K562 (cell line): ENCODE measurements at regions not wholly inside any gene's neighbourhood (a gene's known extent, or its start where the extent isn't known, plus 50 kb on each side); places are given as distances from the start of the nearest gene placed in this dataset.

Experiments used
- ASH1L ChIP-seq: fragments of 450-650 bp; IDR thresholded peaks from 2 replicates; pipeline ENCODE4 v1.6.1; 2018; ENCODE audit warnings: borderline replicate concordance, mild to moderate bottlenecking, low read depth; ENCODE audit not compliant: partially characterized antibody
- BCL6 ChIP-seq: fragments of 250-450 bp; sonication (Bioruptor Pico); IDR thresholded peaks from 2 replicates; pipeline ENCODE4 v1.4.0; 2020
- CC2D1A ChIP-seq: fragments of 450-650 bp; IDR thresholded peaks from 2 replicates; pipeline ENCODE4 v1.6.1; 2017; ENCODE audit warnings: mild to moderate bottlenecking
- FOXM1 ChIP-seq, 2 experiments: fragments of 450-650 bp in 1 of 2; sonication (generic) in 1 of 2; formaldehyde crosslinking in 1 of 2; IDR thresholded peaks; 2 replicates each; pipeline versions ENCODE4 v1.6.1 to v1.9.0; 2017 to 2022; ENCODE audit warnings: low read depth in 2 of 2, mild to moderate bottlenecking in 2 of 2, missing genetic modification reagents in 1 of 2, moderate library complexity in 1 of 2
- HDGF ChIP-seq: fragments of 450-650 bp; IDR thresholded peaks from 2 replicates; pipeline ENCODE4 v1.6.1; 2016
- HSF4 ChIP-seq: fragments of 250-450 bp; sonication (Bioruptor Pico); IDR thresholded peaks from 2 replicates; pipeline ENCODE4 v2.1.2; 2022; ENCODE audit warnings: mild to moderate bottlenecking, moderate library complexity, borderline replicate concordance
- KAT2B ChIP-seq: IDR thresholded peaks from one replicate; pipeline ENCODE4 v1.6.1; 2012; ENCODE audit warnings: low read depth, mild to moderate bottlenecking, control low read depth, inconsistent platforms, low read length, moderate library complexity
- LCOR ChIP-seq: sonication (generic); formaldehyde crosslinking; IDR thresholded peaks from 2 replicates; pipeline ENCODE4 v1.8.0; 2022; ENCODE audit warnings: mild to moderate bottlenecking, missing genetic modification reagents
- MAZ ChIP-seq, 2 experiments: fragments of 450-650 bp in 1 of 2; sonication (generic) in 1 of 2; formaldehyde crosslinking; IDR thresholded peaks in 1 of 2; conservative IDR thresholded peaks in 1 of 2; 2 replicates each; pipeline versions ENCODE4 v1.4.0 to v1.5.0; 2020; ENCODE audit warnings: mild to moderate bottlenecking in 1 of 2, missing genetic modification reagents in 1 of 2
- POLR2B ChIP-seq: fragments of 450-650 bp; IDR thresholded peaks from 2 replicates; pipeline ENCODE4 v1.6.1; 2018; ENCODE audit warnings: low read depth; ENCODE audit not compliant: partially characterized antibody
- ZNF121 ChIP-seq: sonication (generic); formaldehyde crosslinking; conservative IDR thresholded peaks from 2 replicates; pipeline ENCODE4 v1.8.0; 2022; ENCODE audit warnings: missing genetic modification reagents
- ZNF134 ChIP-seq: fragments of 250-450 bp; sonication (Bioruptor Pico); conservative IDR thresholded peaks from 2 replicates; pipeline ENCODE4 v1.4.0; 2020
- ZNF165 ChIP-seq: fragments of 250-450 bp; sonication (Bioruptor Pico); IDR thresholded peaks from 2 replicates; pipeline ENCODE4 v1.4.0; 2020; ENCODE audit warnings: borderline replicate concordance
- ZNF232 ChIP-seq: sonication (generic); formaldehyde crosslinking; IDR thresholded peaks from 2 replicates; pipeline ENCODE4 v1.8.0; 2022; ENCODE audit warnings: mild to moderate bottlenecking, missing genetic modification reagents
- ZNF274 ChIP-seq: IDR thresholded peaks from 2 replicates; pipeline ENCODE4 v1.6.1; 2011; ENCODE audit warnings: low read depth, mild to moderate bottlenecking, low read length, moderate library complexity, borderline replicate concordance
- ZNF316 ChIP-seq: fragments of 450-650 bp; IDR thresholded peaks from 2 replicates; pipeline ENCODE4 v1.6.1; 2016
- ZNF445 ChIP-seq: fragments of 250-450 bp; sonication (Bioruptor Pico); IDR thresholded peaks from 2 replicates; pipeline ENCODE4 v1.4.0; 2020; ENCODE audit warnings: low read depth, mild to moderate bottlenecking, moderate library complexity
- ZNF561 ChIP-seq: fragments of 450-650 bp; formaldehyde crosslinking; conservative IDR thresholded peaks from 2 replicates; pipeline ENCODE4 v1.4.0; 2020; ENCODE audit warnings: mild to moderate bottlenecking, moderate library complexity
- ZSCAN32 ChIP-seq: fragments of 450-650 bp; formaldehyde crosslinking; IDR thresholded peaks from 2 replicates; pipeline ENCODE4 v1.4.0; 2020; ENCODE audit warnings: mild to moderate bottlenecking, moderate library complexity
- TF ChIP-seq, protein P1 (sequence below): fragments of 250-450 bp; sonication (Bioruptor Pico); IDR thresholded peaks from 2 replicates; pipeline ENCODE4 v1.8.0; 2022; ENCODE audit warnings: moderate library complexity, mild to moderate bottlenecking, inconsistent platforms
- TF ChIP-seq, protein P2 (sequence below): fragments of 250-450 bp; sonication (Bioruptor Pico); IDR thresholded peaks from 2 replicates; pipeline ENCODE4 v1.4.0; 2020
- TF ChIP-seq, protein P3 (sequence below): sonication (generic); formaldehyde crosslinking; IDR thresholded peaks from 2 replicates; pipeline ENCODE4 v1.8.0; 2022; ENCODE audit warnings: mild to moderate bottlenecking, missing genetic modification reagents
- TF ChIP-seq, protein P4 (sequence below), 3 experiments: fragments of 200-800 bp in 1 of 3; sonication (Bioruptor generic) in 1 of 3; sonication (generic) in 1 of 3; formaldehyde crosslinking in 1 of 3; IDR thresholded peaks; 2 replicates each; pipeline versions ENCODE4 v1.6.1 to v1.8.0; 2016 to 2022; ENCODE audit warnings: mild to moderate bottlenecking in 2 of 3, missing compliant biosample characterization in 2 of 3, missing genetic modification characterization in 2 of 3, missing genetic modification reagents in 1 of 3
- TF ChIP-seq, protein P5 (sequence below): sonication (generic); formaldehyde crosslinking; IDR thresholded peaks from 2 replicates; pipeline ENCODE4 v1.8.0; 2022; ENCODE audit warnings: mild to moderate bottlenecking, missing genetic modification reagents, borderline replicate concordance

DNA sequence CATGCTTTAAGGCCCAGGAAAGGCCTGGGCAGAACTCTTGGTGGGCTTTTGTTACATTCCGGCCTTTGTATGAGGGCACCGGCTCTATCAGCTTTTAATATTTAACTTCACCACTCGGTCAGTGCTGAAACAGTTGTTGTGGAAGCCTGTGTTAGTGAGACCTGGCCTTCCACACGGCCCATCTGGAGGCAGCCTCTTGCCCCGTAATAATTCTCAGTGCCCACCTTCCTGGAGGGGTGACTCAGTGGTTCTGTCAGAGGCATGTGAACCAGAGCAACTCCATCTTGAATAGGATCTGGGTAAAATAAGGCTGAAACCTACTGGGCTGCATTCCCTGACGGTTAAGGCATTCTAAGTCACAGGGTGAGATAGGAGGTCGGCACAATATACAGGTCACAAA is 162.0 kb upstream of the STS start (continued):
- TF ChIP-seq ZNF165 (CRISPR knock-in tag), result peak; percentile 91
- TF ChIP-seq ZNF274, result no peak
- TF ChIP-seq, protein P1, sequence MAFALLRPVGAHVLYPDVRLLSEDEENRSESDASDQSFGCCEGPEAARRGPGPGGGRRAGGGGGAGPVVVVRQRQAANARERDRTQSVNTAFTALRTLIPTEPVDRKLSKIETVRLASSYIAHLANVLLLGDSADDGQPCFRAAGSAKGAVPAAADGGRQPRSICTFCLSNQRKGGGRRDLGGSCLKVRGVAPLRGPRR (CRISPR knock-in tag), result no peak
- no peak for TF ChIP-seq ZNF232 (CRISPR knock-in tag)
- no peak for TF ChIP-seq LCOR (CRISPR knock-in tag)
- TF ChIP-seq ZNF134 (CRISPR knock-in tag), result 0 out of 2 replicates have a peak, but pooled peaks have one; percentile 39
- no peak for TF ChIP-seq HDGF
- no peak for TF ChIP-seq ZSCAN32 (CRISPR knock-in tag)
- no peak for TF ChIP-seq ZNF121 (CRISPR knock-in tag)
- 0 out of 2 replicates have a peak, but pooled peaks have one; percentile 75 for TF ChIP-seq BCL6
- TF ChIP-seq, protein P2, sequence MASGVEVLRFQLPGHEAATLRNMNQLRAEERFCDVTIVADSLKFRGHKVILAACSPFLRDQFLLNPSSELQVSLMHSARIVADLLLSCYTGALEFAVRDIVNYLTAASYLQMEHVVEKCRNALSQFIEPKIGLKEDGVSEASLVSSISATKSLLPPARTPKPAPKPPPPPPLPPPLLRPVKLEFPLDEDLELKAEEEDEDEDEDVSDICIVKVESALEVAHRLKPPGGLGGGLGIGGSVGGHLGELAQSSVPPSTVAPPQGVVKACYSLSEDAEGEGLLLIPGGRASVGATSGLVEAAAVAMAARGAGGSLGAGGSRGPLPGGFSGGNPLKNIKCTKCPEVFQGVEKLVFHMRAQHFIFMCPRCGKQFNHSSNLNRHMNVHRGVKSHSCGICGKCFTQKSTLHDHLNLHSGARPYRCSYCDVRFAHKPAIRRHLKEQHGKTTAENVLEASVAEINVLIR, result peak; percentile 56; the same call in 1 of the 2 replicates
- no peak for TF ChIP-seq KAT2B
- TF ChIP-seq, protein P3, sequence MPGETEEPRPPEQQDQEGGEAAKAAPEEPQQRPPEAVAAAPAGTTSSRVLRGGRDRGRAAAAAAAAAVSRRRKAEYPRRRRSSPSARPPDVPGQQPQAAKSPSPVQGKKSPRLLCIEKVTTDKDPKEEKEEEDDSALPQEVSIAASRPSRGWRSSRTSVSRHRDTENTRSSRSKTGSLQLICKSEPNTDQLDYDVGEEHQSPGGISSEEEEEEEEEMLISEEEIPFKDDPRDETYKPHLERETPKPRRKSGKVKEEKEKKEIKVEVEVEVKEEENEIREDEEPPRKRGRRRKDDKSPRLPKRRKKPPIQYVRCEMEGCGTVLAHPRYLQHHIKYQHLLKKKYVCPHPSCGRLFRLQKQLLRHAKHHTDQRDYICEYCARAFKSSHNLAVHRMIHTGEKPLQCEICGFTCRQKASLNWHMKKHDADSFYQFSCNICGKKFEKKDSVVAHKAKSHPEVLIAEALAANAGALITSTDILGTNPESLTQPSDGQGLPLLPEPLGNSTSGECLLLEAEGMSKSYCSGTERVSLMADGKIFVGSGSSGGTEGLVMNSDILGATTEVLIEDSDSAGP, result no peak
- TF ChIP-seq FOXM1 (IDR thresholded peaks at IDR 0.05; ENCODE audit: low read depth), result no peak
- no peak for TF ChIP-seq FOXM1 (CRISPR knock-in tag; IDR thresholded peaks at IDR 0.05; ENCODE audit: low read depth)
- TF ChIP-seq, protein P4, sequence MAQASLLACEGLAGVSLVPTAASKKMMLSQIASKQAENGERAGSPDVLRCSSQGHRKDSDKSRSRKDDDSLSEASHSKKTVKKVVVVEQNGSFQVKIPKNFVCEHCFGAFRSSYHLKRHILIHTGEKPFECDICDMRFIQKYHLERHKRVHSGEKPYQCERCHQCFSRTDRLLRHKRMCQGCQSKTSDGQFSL (CRISPR knock-in tag; IDR thresholded peaks at IDR 0.05), result no peak
- TF ChIP-seq, protein P4 (tag; IDR thresholded peaks at IDR 0.05), result peak in 1 of 2 experiments; percentile 78; a peak in 2 of 4 replicates
- no peak for TF ChIP-seq CC2D1A
- no peak for TF ChIP-seq ZNF445 (CRISPR knock-in tag)
- TF ChIP-seq ASH1L, result no peak
- TF ChIP-seq, protein P5, sequence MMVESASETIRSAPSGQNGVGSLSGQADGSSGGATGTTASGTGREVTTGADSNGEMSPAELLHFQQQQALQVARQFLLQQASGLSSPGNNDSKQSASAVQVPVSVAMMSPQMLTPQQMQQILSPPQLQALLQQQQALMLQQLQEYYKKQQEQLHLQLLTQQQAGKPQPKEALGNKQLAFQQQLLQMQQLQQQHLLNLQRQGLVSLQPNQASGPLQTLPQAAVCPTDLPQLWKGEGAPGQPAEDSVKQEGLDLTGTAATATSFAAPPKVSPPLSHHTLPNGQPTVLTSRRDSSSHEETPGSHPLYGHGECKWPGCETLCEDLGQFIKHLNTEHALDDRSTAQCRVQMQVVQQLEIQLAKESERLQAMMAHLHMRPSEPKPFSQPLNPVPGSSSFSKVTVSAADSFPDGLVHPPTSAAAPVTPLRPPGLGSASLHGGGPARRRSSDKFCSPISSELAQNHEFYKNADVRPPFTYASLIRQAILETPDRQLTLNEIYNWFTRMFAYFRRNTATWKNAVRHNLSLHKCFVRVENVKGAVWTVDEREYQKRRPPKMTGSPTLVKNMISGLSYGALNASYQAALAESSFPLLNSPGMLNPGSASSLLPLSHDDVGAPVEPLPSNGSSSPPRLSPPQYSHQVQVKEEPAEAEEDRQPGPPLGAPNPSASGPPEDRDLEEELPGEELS (CRISPR knock-in tag), result no peak
- TF ChIP-seq POLR2B, result no peak
- peak in 1 of 2 experiments; percentile 53; a peak in 1 of 4 replicates for TF ChIP-seq MAZ (CRISPR knock-in tag; conservative IDR thresholded peaks at IDR 0.05 in 1 of 2, IDR thresholded peaks at IDR 0.05 in 1 of 2)
- TF ChIP-seq ZNF561, result no peak
- no peak for TF ChIP-seq ZNF316
- TF ChIP-seq HSF4 (CRISPR knock-in tag), result no peak
